HL-60 (cell line): ENCODE measurements at regions not wholly inside any gene's neighbourhood (a gene's known extent, or its start where the extent isn't known, plus 50 kb on each side); places are given as distances from the start of the nearest gene placed in this dataset.

Experiments
- GABPA ChIP-seq: IDR thresholded peaks from 2 replicates; pipeline ENCODE4 v1.6.1; 2012; ENCODE audit warnings: low read depth
- POLR2AphosphoS5 ChIP-seq: IDR thresholded peaks from 2 replicates; pipeline ENCODE4 v1.6.1; 2012; ENCODE audit warnings: low read depth
- TF ChIP-seq, protein P1 (sequence below): IDR thresholded peaks from one replicate; pipeline ENCODE4 v1.5.1; 2011; ENCODE audit warnings: low read length, control low read depth, inconsistent platforms; ENCODE audit not compliant: insufficient read depth
- TF ChIP-seq, protein P2 (sequence below): IDR thresholded peaks from 2 replicates; pipeline ENCODE4 v1.6.1; 2012; ENCODE audit warnings: low read depth; ENCODE audit not compliant: insufficient replicate concordance

GRCh38 chr1:83641206-83641658, 357.7 kb downstream of the TTLL7 start:
- TF ChIP-seq, protein P1, sequence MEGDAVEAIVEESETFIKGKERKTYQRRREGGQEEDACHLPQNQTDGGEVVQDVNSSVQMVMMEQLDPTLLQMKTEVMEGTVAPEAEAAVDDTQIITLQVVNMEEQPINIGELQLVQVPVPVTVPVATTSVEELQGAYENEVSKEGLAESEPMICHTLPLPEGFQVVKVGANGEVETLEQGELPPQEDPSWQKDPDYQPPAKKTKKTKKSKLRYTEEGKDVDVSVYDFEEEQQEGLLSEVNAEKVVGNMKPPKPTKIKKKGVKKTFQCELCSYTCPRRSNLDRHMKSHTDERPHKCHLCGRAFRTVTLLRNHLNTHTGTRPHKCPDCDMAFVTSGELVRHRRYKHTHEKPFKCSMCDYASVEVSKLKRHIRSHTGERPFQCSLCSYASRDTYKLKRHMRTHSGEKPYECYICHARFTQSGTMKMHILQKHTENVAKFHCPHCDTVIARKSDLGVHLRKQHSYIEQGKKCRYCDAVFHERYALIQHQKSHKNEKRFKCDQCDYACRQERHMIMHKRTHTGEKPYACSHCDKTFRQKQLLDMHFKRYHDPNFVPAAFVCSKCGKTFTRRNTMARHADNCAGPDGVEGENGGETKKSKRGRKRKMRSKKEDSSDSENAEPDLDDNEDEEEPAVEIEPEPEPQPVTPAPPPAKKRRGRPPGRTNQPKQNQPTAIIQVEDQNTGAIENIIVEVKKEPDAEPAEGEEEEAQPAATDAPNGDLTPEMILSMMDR: no peak
- TF ChIP-seq POLR2AphosphoS5 (no peak), GABPA (no peak)
- TF ChIP-seq, protein P2, sequence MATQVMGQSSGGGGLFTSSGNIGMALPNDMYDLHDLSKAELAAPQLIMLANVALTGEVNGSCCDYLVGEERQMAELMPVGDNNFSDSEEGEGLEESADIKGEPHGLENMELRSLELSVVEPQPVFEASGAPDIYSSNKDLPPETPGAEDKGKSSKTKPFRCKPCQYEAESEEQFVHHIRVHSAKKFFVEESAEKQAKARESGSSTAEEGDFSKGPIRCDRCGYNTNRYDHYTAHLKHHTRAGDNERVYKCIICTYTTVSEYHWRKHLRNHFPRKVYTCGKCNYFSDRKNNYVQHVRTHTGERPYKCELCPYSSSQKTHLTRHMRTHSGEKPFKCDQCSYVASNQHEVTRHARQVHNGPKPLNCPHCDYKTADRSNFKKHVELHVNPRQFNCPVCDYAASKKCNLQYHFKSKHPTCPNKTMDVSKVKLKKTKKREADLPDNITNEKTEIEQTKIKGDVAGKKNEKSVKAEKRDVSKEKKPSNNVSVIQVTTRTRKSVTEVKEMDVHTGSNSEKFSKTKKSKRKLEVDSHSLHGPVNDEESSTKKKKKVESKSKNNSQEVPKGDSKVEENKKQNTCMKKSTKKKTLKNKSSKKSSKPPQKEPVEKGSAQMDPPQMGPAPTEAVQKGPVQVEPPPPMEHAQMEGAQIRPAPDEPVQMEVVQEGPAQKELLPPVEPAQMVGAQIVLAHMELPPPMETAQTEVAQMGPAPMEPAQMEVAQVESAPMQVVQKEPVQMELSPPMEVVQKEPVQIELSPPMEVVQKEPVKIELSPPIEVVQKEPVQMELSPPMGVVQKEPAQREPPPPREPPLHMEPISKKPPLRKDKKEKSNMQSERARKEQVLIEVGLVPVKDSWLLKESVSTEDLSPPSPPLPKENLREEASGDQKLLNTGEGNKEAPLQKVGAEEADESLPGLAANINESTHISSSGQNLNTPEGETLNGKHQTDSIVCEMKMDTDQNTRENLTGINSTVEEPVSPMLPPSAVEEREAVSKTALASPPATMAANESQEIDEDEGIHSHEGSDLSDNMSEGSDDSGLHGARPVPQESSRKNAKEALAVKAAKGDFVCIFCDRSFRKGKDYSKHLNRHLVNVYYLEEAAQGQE: no peak
